Prostate gland (tissue), 2 donors: ENCODE measurements at regions not wholly inside any gene's neighbourhood (a gene's known extent, or its start where the extent isn't known, plus 50 kb on each side); places are given as distances from the start of the nearest gene placed in this dataset.

Source experiments
- POLR2AphosphoS5 ChIP-seq: sonication (generic); formaldehyde crosslinking; IDR thresholded peaks from one replicate; pipeline ENCODE4 v1.6.1; 2017; ENCODE audit warnings: antibody characterized with exemption
- TF ChIP-seq, protein P1 (sequence below), 4 experiments: fragments of 200-600 bp in 2 of 4; fragments of 450-650 bp in 2 of 4; sonication (generic) in 2 of 4; IDR thresholded peaks; 1 replicate in 3 of 4; 2 replicates in 1 of 4; pipeline ENCODE4 v1.5.1; 2016 to 2019; ENCODE audit warnings: antibody characterized with exemption in 4 of 4, mild to moderate bottlenecking in 2 of 4, moderate library complexity in 2 of 4

GRCh38 chr6:90955246-90955645 is 368.4 kb upstream of the MAP3K7 start:
- TF ChIP-seq, protein P1, sequence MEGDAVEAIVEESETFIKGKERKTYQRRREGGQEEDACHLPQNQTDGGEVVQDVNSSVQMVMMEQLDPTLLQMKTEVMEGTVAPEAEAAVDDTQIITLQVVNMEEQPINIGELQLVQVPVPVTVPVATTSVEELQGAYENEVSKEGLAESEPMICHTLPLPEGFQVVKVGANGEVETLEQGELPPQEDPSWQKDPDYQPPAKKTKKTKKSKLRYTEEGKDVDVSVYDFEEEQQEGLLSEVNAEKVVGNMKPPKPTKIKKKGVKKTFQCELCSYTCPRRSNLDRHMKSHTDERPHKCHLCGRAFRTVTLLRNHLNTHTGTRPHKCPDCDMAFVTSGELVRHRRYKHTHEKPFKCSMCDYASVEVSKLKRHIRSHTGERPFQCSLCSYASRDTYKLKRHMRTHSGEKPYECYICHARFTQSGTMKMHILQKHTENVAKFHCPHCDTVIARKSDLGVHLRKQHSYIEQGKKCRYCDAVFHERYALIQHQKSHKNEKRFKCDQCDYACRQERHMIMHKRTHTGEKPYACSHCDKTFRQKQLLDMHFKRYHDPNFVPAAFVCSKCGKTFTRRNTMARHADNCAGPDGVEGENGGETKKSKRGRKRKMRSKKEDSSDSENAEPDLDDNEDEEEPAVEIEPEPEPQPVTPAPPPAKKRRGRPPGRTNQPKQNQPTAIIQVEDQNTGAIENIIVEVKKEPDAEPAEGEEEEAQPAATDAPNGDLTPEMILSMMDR (IDR thresholded peaks at IDR 0.05): no peak
- no peak for TF ChIP-seq POLR2AphosphoS5
